ENCODE measurements at regions not wholly inside any gene's neighbourhood (a gene's known extent, or its start where the extent isn't known, plus 50 kb on each side); places are given as distances from the start of the nearest gene placed in this dataset.

- ATAC-seq, result no peak
- H3K4me3 ChIP-seq, result no peak overlapping the region
- intact Hi-C loops (cut with DNase I), result no loop called here
Observed at GRCh38 chr20:48238781-48239180, 453.5 kb upstream of the SULF2 start.

GRCh38 chr20:48238326-48238725 lies 453.0 kb upstream of the SULF2 start:
- Histone ChIP-seq H3K4me1 (no peaks in the 10 kb centered on the region), H3K36me3 (no peaks in the 10 kb centered on the region), H3K27ac (no peak overlapping the region), H3K4me3 (no peak overlapping the region), H3K9me3 (no peaks in the 10 kb centered on the region), H3K27me3 (peaks cover 0 to 3% of the 10 kb centered on the region in 2 donors)
- DNase-seq (no peak), ATAC-seq (no peak)
- intact Hi-C loops (cut with DNase I), result no loop called here
- TF ChIP-seq CTCF (IDR thresholded peaks at IDR 0.05), result no peak

More at GRCh38 chr20:48238781-48239180, 453.5 kb upstream of the SULF2 start:
- TF ChIP-seq CTCF (IDR thresholded peaks at IDR 0.05), result no peak
- no peaks in the 10 kb centered on the region for H3K36me3 ChIP-seq
- H3K4me1 ChIP-seq, result no peaks in the 10 kb centered on the region
- peaks cover 0 to 3% of the 10 kb centered on the region in 2 donors for H3K27me3 ChIP-seq
- DNase-seq, result no peak
- no peaks in the 10 kb centered on the region for H3K9me3 ChIP-seq
- H3K27ac ChIP-seq, result no peak overlapping the region

- no peak for ATAC-seq
- peaks cover 0 to 3% of the 10 kb centered on the region in 2 donors for H3K27me3 ChIP-seq
- H3K36me3 ChIP-seq, result no peaks in the 10 kb centered on the region
- H3K4me3 ChIP-seq, result no peak overlapping the region
- no peak for TF ChIP-seq CTCF (IDR thresholded peaks at IDR 0.05)
- intact Hi-C loops (cut with DNase I), result no loop called here
- H3K27ac ChIP-seq, result no peak overlapping the region
- no peak for DNase-seq
- H3K4me1 ChIP-seq, result no peaks in the 10 kb centered on the region
- H3K9me3 ChIP-seq, result peaks cover 0 to 6% of the 10 kb centered on the region in 2 donors
Observed at GRCh38 chr20:48236000-48236970, 451.0 kb upstream of the SULF2 start.

- ATAC-seq (no peak), DNase-seq (no peak)
- Histone ChIP-seq H3K4me3 (no peak overlapping the region), H3K9me3 (peaks cover 0 to 15% of the 10 kb centered on the region in 2 donors), H3K36me3 (no peaks in the 10 kb centered on the region), H3K4me1 (no peaks in the 10 kb centered on the region), H3K27ac (no peak overlapping the region), H3K27me3 (no peaks in the 10 kb centered on the region)
- intact Hi-C loops (cut with DNase I), result no loop called here
- no peak for TF ChIP-seq CTCF (IDR thresholded peaks at IDR 0.05)
Observed at GRCh38 chr20:48234951-48235350, 449.7 kb upstream of the SULF2 start.

GRCh38 chr20:48231253-48231930 lies 446.1 kb upstream of the SULF2 start:
- TF ChIP-seq CTCF (IDR thresholded peaks at IDR 0.05), result no peak
- ATAC-seq, result no peak

More at GRCh38 chr20:48231253-48231930, 446.1 kb upstream of the SULF2 start:
- Histone ChIP-seq H3K27ac (no peak overlapping the region), H3K36me3 (no peaks in the 10 kb centered on the region), H3K4me3 (no peak overlapping the region), H3K27me3 (no peaks in the 10 kb centered on the region), H3K9me3 (peaks cover 0 to 15% of the 10 kb centered on the region in 2 donors), H3K4me1 (no peaks in the 10 kb centered on the region)
- intact Hi-C loops (cut with DNase I), result no loop called here
- no peak for DNase-seq
